ENCODE measurements at regions not wholly inside any gene's neighbourhood (a gene's known extent, or its start where the extent isn't known, plus 50 kb on each side); places are given as distances from the start of the nearest gene placed in this dataset.

GRCh38 chr7:19317461-19317860 is 172.2 kb upstream of the FERD3L start:
- Mint-ChIP-seq H3K36me3 (ENCODE audit: insufficient read depth, unreplicated experiment) (no peaks in the 10 kb centered on the region), H3K27me3 (ENCODE audit: insufficient read depth, unreplicated experiment) (no peaks in the 10 kb centered on the region), H3K9me3 (ENCODE audit: unreplicated experiment) (peaks cover 9% of the 10 kb centered on the region), H3K4me3 (ENCODE audit: unreplicated experiment) (no peak overlapping the region), H3K4me1 (ENCODE audit: insufficient read depth, unreplicated experiment) (peaks cover 25% of the 10 kb centered on the region), H3K27ac (ENCODE audit: low read depth, unreplicated experiment) (no peak overlapping the region)
- DNase-seq (ENCODE audit: unreplicated experiment) = peak; percentile 3
- ChIA-PET CTCF (interaction anchor here (0.5 kb wide), 1 partner anchor 1173 kb away, joined by 4 read pairs; no protein-coding TSS in a partner anchor), POLR2A (no interaction called here)
- TF ChIP-seq CTCF (IDR thresholded peaks at IDR 0.05; ENCODE audit: unreplicated experiment) = no peak
- no TSS peak for BruUV-seq (replicated peaks)
- intact Hi-C loops (cut with micrococcal nuclease) = no loop called here

GRCh38 chr7:19312416-19312815 is 167.2 kb upstream of the FERD3L start:
- H3K27me3 Mint-ChIP-seq (ENCODE audit: insufficient read depth, unreplicated experiment) = no peaks in the 10 kb centered on the region

GRCh38 chr7:19307554-19307953 is 162.3 kb upstream of the FERD3L start:
- Mint-ChIP-seq H3K9me3 (ENCODE audit: unreplicated experiment) (no peaks in the 10 kb centered on the region), H3K27ac (ENCODE audit: low read depth, unreplicated experiment) (no peak overlapping the region), H3K4me1 (ENCODE audit: insufficient read depth, unreplicated experiment) (peaks cover 5% of the 10 kb centered on the region), H3K27me3 (ENCODE audit: insufficient read depth, unreplicated experiment) (no peaks in the 10 kb centered on the region), H3K4me3 (ENCODE audit: unreplicated experiment) (no peak overlapping the region), H3K36me3 (ENCODE audit: insufficient read depth, unreplicated experiment) (no peaks in the 10 kb centered on the region)
- intact Hi-C loops (cut with micrococcal nuclease) = no loop called here
- DNase-seq (ENCODE audit: unreplicated experiment) = no peak
- ChIA-PET CTCF (no interaction called here), POLR2A (no interaction called here)
- BruUV-seq (replicated peaks) = no TSS peak
- no peak for TF ChIP-seq CTCF (IDR thresholded peaks at IDR 0.05; ENCODE audit: unreplicated experiment)

More at GRCh38 chr7:19312416-19312815, 167.2 kb upstream of the FERD3L start:
- no TSS peak for BruUV-seq (replicated peaks)
- DNase-seq (ENCODE audit: unreplicated experiment) = no peak
- Mint-ChIP-seq H3K9me3 (ENCODE audit: unreplicated experiment) (peaks cover 1% of the 10 kb centered on the region), H3K4me1 (ENCODE audit: insufficient read depth, unreplicated experiment) (peaks cover 12% of the 10 kb centered on the region), H3K27ac (ENCODE audit: low read depth, unreplicated experiment) (no peak overlapping the region), H3K4me3 (ENCODE audit: unreplicated experiment) (no peak overlapping the region), H3K36me3 (ENCODE audit: insufficient read depth, unreplicated experiment) (no peaks in the 10 kb centered on the region)
- ChIA-PET CTCF (interaction anchor here (0.6 to 1.0 kb wide), 2 partner anchors 238 to 619 kb away, joined by 3 read pairs; no protein-coding TSS in a partner anchor), POLR2A (interaction anchor here (1.8 kb wide), 1 partner anchor 11 kb away, joined by 4 read pairs; no protein-coding TSS in a partner anchor)
- no peak for TF ChIP-seq CTCF (IDR thresholded peaks at IDR 0.05; ENCODE audit: unreplicated experiment)
- intact Hi-C loops (cut with micrococcal nuclease) = no loop called here

GRCh38 chr7:19305698-19306097 is 160.5 kb upstream of the FERD3L start:
- CTCF ChIA-PET = interaction anchor here (0.8 kb wide), 1 partner anchor 186 kb away, joined by 4 read pairs; no protein-coding TSS in a partner anchor
- no peak overlapping the region for H3K27ac Mint-ChIP-seq (ENCODE audit: low read depth, unreplicated experiment)

More at GRCh38 chr7:19305698-19306097, 160.5 kb upstream of the FERD3L start:
- peaks cover 5% of the 10 kb centered on the region for H3K4me1 Mint-ChIP-seq (ENCODE audit: insufficient read depth, unreplicated experiment)
- H3K36me3 Mint-ChIP-seq (ENCODE audit: insufficient read depth, unreplicated experiment) = no peaks in the 10 kb centered on the region
- H3K27me3 Mint-ChIP-seq (ENCODE audit: insufficient read depth, unreplicated experiment) = no peaks in the 10 kb centered on the region
- POLR2A ChIA-PET = interaction anchor here (1.6 kb wide), 1 partner anchor 13 kb away, joined by 4 read pairs; no protein-coding TSS in a partner anchor
- no peak for DNase-seq (ENCODE audit: unreplicated experiment)
- no peak overlapping the region for H3K4me3 Mint-ChIP-seq (ENCODE audit: unreplicated experiment)
- TF ChIP-seq CTCF (IDR thresholded peaks at IDR 0.05; ENCODE audit: unreplicated experiment) = no peak
- intact Hi-C loops (cut with micrococcal nuclease) = no loop called here
- no peaks in the 10 kb centered on the region for H3K9me3 Mint-ChIP-seq (ENCODE audit: unreplicated experiment)
- BruUV-seq (replicated peaks) = no TSS peak
